VCaP (cell line): ENCODE measurements at regions not wholly inside any gene's neighbourhood (a gene's known extent, or its start where the extent isn't known, plus 50 kb on each side); places are given as distances from the start of the nearest gene placed in this dataset.

Source experiments
- H3K27ac ChIP-seq: fragments of 450-650 bp; 2 replicates; pipeline ENCODE4 v1.5.1; 2017
- CTCF ChIP-seq: fragments of 450-650 bp; conservative IDR thresholded peaks from 2 replicates; pipeline ENCODE4 v1.5.1; 2017; ENCODE audit warnings: mild to moderate bottlenecking, moderate library complexity

- peak overlapping the region; percentile 100 for H3K27ac ChIP-seq
- no peak for TF ChIP-seq CTCF
Observed at GRCh38 chr9:129480227-129480626, 140.7 kb downstream of the C9orf50 start.

GRCh38 chr9:129479631-129480011 is 141.3 kb downstream of the C9orf50 start:
- peak overlapping the region; percentile 100 for H3K27ac ChIP-seq
- TF ChIP-seq CTCF = no peak

DNA sequence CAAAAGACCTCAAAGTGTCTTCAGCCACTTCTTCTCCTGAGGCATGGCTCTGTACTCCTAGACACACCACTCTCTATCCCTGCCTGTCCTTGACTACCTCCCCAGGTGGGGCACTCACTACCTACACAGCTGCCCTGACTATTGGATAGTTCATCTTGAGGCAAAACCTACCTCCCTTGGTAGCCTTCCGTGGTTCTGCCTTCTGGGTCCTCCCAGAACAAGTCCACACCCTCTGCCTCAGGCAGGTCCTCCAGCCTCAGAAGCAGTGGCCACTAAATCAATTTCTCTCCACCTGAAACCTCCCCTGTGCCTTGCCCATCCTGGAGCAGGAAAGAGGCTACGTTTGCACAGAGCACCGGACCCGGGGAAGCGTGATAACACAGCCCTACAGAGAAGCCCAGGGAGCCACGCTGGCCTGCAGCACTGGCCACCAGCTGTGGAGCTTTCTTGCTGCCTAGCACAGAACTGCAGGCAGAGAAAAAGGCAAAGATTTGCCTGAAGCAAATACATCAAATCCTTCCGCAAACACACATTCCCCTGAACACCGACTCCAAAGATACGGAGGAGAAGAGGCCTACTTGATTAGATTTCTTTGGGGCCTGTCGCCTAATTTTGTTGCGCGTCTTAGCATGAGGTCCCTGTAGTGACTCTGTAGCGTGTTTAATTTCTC is 141.8 kb downstream of the C9orf50 start:
- H3K27ac ChIP-seq = peak overlapping the region; percentile 100
- no peak for TF ChIP-seq CTCF

GRCh38 chr9:129478461-129478860 is 142.4 kb downstream of the C9orf50 start:
- no peak for TF ChIP-seq CTCF
- peak overlapping the region; percentile 100 for H3K27ac ChIP-seq

GRCh38 chr9:129476821-129477611 is 143.9 kb downstream of the C9orf50 start:
- H3K27ac ChIP-seq = no peak overlapping the region
- no peak for TF ChIP-seq CTCF

GRCh38 chr9:129474740-129475404 is 146.0 kb downstream of the C9orf50 start:
- no peak for TF ChIP-seq CTCF
- H3K27ac ChIP-seq = no peak overlapping the region

GRCh38 chr9:129473523-129474244 is 147.2 kb downstream of the C9orf50 start:
- no peak overlapping the region for H3K27ac ChIP-seq
- TF ChIP-seq CTCF = no peak
